Progenitor cell of endocrine pancreas (in vitro differentiated cells): ENCODE measurements at regions not wholly inside any gene's neighbourhood (a gene's known extent, or its start where the extent isn't known, plus 50 kb on each side); places are given as distances from the start of the nearest gene placed in this dataset.
A peak's percentile ranks its signal among the peaks of the same experiment; 100 is the strongest.

ENCODE experiments used
- DNase-seq: peaks from one replicate; pipeline ENCODE4 v3.0.0; 2021; ENCODE audit warnings: low spot score; ENCODE audit not compliant: unreplicated experiment
- H3K27ac Mint-ChIP-seq: 2 replicates; pipeline ENCODE4 v1.8.0; 2021; ENCODE audit warnings: mild to moderate bottlenecking, moderate library complexity, mixed read lengths
- H3K27me3 Mint-ChIP-seq: 2 replicates; pipeline ENCODE4 v1.8.0; 2021; ENCODE audit warnings: mixed read lengths
- H3K36me3 Mint-ChIP-seq: 2 replicates; pipeline ENCODE4 v1.8.0; 2022; ENCODE audit warnings: mixed read lengths; ENCODE audit not compliant: insufficient read depth
- H3K4me1 Mint-ChIP-seq: 2 replicates; pipeline ENCODE4 v1.8.0; 2021; ENCODE audit warnings: low read depth, mixed read lengths
- H3K4me3 Mint-ChIP-seq: 2 replicates; pipeline ENCODE4 v1.8.0; 2021; ENCODE audit warnings: low read depth, mild to moderate bottlenecking, moderate library complexity, mixed read lengths
- H3K9me3 Mint-ChIP-seq: 2 replicates; pipeline ENCODE4 v1.8.0; 2021; ENCODE audit warnings: low read depth, mixed read lengths
- CTCF ChIP-seq: fragments of 200-600 bp; sonication (generic); IDR thresholded peaks from one replicate; pipeline ENCODE4 v1.5.0; 2021; ENCODE audit warnings: antibody characterized with exemption, mild to moderate bottlenecking; ENCODE audit not compliant: unreplicated experiment

DNA sequence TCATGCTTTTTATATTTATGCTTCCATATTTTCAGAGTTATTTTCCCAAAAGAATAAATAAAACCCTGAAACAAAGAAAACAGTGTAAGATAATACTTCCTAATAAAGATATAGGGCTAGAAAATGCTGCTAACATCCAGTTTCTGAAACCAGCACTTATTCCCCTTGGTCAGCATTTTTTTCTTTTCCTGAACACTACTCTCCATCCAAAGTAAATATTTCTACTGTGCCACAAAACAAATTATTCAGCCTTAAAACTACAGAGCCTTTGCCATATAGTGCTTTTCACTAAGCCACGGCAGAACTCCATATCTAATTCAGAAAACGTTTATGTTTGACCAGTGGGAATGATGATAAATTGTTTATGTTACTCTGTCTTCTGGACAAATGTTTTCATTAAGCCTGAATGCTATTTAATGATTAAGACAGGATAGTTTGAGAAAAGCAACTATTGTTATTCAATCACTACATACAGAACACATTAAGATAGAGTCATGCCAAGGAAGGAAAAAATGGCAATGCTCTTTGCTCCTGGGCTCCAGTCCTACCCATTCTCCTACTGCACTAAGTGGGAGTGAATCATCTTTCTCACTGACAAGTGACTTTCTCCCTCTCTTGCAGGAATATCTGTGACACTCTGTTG is 723.9 kb downstream of the FAT4 start:
- Mint-ChIP-seq H3K9me3 (peaks cover 3% of the 10 kb centered on the region), H3K4me1 (no peaks in the 10 kb centered on the region), H3K4me3 (no peak overlapping the region), H3K27me3 (no peaks in the 10 kb centered on the region), H3K27ac (peak overlapping the region; percentile 25), H3K36me3 (no peaks in the 10 kb centered on the region)
- DNase-seq, result no peak
- TF ChIP-seq CTCF, result no peak

DNA sequence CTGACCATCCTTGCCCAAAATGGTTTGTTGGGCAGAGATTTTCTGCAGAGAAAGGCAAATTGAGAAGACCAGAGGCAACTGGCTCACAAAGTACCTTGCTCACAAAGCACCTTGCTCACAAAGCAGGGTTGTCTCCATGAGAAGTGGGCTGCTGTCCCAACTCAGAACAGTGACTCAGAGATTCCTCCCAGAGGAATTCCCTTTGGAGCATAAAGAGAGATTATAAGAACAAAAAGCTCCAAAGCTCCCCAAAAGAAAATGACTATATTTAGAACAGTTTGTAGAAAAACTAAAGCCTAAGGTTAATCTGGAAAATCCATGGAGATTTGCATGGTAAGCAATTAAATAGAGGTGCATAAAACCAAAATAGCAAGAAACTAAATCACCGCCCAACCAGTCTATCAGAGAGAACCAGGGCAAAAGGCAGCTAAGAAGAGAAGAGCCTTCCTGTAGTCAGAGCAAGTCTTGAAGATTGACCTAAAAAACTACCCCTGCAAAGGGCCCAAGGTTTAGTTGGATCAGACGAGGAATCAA is 731.4 kb downstream of the FAT4 start:
- TF ChIP-seq CTCF, result no peak
- Mint-ChIP-seq H3K4me3 (no peak overlapping the region), H3K36me3 (no peaks in the 10 kb centered on the region), H3K27ac (no peak overlapping the region), H3K4me1 (no peaks in the 10 kb centered on the region), H3K27me3 (no peaks in the 10 kb centered on the region), H3K9me3 (no peaks in the 10 kb centered on the region)
- no peak for DNase-seq

DNA sequence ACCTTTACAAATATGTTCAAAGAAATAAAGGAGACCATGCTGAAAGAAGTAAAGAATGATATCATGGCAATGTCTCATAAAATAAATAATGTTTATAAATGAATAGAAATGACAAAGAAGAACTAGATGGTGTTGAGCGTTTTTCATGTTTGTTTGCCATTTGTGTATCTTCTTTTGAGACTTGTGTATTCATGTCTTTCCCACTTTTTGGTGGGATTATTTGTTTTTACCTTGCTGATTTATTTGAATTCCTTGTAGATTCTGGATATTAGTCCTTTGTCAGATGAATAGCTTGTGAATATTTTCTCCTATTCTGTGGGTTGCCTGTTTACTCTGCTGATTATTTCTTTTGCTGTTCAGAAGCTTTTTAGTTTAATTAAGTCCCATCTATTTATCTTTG is 732.4 kb downstream of the FAT4 start:
- DNase-seq, result no peak
- TF ChIP-seq CTCF, result no peak
- Mint-ChIP-seq H3K4me3 (no peak overlapping the region), H3K4me1 (no peaks in the 10 kb centered on the region), H3K9me3 (no peaks in the 10 kb centered on the region), H3K27ac (no peak overlapping the region), H3K36me3 (no peaks in the 10 kb centered on the region), H3K27me3 (no peaks in the 10 kb centered on the region)

DNA sequence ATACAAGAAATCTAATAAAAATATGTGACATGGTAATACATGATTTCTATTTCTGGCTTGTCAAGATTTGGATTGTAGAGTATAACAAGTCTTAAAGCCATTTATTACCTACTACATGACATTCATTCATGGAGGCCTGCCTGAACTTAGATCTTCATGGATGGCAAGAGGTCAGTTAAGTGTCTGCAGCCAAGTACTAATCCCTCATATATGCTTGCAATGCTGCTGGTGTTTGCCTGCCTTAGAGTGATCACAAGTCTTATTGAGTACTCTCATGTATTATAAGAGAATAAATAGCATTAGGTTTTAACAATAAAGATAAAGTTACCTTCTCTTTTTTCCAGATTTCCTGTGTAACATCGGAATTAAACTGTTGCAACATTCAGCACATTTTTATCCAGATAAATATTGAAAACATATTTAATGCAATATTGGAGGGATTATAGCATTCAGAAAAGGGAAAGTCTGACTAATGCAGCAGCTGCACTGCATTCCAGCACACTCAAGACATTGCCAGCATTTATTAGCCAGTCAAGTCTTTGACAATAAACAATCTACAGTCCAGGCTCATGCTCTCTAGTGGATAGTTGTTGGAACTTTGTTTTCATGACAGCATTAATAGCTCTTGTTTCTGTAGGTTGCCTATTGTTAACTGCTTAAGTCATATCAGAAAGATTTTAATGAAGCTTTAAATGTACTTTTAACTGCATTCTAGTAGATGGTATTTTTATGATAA is 737.1 kb downstream of the FAT4 start:
- Mint-ChIP-seq H3K4me3 (no peak overlapping the region), H3K4me1 (no peaks in the 10 kb centered on the region), H3K27ac (no peak overlapping the region), H3K9me3 (no peaks in the 10 kb centered on the region), H3K36me3 (no peaks in the 10 kb centered on the region), H3K27me3 (no peaks in the 10 kb centered on the region)
- no peak for DNase-seq
- no peak for TF ChIP-seq CTCF

DNA sequence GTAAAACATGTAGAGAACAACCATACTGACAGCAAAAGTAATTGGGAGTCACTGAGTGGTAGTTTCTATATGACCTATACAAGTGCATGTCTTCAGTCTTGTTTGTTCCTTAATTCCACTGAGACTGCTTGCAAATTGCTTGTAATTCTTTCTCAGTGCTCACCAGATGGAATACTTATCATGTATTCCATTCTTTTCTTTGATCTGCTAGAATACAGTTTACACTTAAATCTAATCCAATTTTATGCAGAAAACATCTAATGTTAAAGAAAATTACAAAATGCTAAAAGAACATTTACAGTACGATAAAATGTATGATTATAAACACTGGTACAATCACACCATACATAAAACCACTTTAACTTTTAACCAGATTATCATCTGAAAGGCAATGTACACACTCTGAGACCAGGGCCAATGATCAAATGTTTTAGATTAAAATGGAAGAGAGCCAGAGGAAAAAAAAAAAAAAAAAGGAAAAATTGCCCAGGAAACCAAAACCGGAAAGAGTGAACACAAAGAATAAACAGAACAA is 741.4 kb downstream of the FAT4 start:
- no peak for DNase-seq
- H3K4me1 Mint-ChIP-seq, result no peaks in the 10 kb centered on the region
- no peaks in the 10 kb centered on the region for H3K27me3 Mint-ChIP-seq
- no peaks in the 10 kb centered on the region for H3K9me3 Mint-ChIP-seq
- no peak overlapping the region for H3K27ac Mint-ChIP-seq
- no peak for TF ChIP-seq CTCF
- no peaks in the 10 kb centered on the region for H3K36me3 Mint-ChIP-seq
- H3K4me3 Mint-ChIP-seq, result no peak overlapping the region
